ENCODE measurements at regions not wholly inside any gene's neighbourhood (a gene's known extent, or its start where the extent isn't known, plus 50 kb on each side); places are given as distances from the start of the nearest gene placed in this dataset.

GRCh38 chr21:31553926-31554325 is 105.6 kb upstream of the SOD1 start:
- TF ChIP-seq FOXP2 (optimal IDR thresholded peaks at IDR 0.05; ENCODE audit: borderline replicate concordance, extremely low read depth, extremely low read length, insufficient read depth), result no peak
- TF ChIP-seq REST (IDR thresholded peaks at IDR 0.05; ENCODE audit: insufficient read depth in 1 of 2, low read depth in 2 of 2, low read length in 2 of 2), result no peak
- TF ChIP-seq TAF1 (IDR thresholded peaks at IDR 0.05; ENCODE audit: borderline replicate concordance, insufficient read depth, low read length), result no peak
- no peak for TF ChIP-seq POLR2AphosphoS5 (IDR thresholded peaks at IDR 0.05; ENCODE audit: low read depth, low read length)

Measured in PFSK-1 (cell line).